Fibroblast of skin of back (primary cell): ENCODE measurements at regions not wholly inside any gene's neighbourhood (a gene's known extent, or its start where the extent isn't known, plus 50 kb on each side); places are given as distances from the start of the nearest gene placed in this dataset.

ENCODE experiments used
- DNase-seq: peaks from one replicate; pipeline ENCODE4 v3.0.0-alpha.2; 2013

DNA sequence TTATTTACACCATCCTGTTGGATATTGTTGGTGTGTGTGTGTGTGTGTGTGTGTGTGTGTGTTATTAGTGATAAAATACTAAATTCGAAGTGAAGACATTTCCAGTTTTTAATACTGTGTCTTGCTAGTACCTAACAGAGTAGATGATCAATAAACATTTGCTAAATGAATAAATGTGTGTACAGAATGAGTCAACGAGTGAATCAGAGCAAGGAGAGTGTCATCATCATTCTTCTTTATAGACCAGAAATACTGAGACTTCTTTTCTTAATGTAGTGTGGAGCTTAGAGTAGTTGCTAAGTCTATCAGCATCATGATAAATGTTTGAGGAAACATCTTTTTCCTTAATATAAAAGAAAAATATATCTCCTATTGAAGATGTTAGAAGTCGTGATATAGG is 169.7 kb upstream of the SATB2 start:
- DNase-seq, result no peak

DNA sequence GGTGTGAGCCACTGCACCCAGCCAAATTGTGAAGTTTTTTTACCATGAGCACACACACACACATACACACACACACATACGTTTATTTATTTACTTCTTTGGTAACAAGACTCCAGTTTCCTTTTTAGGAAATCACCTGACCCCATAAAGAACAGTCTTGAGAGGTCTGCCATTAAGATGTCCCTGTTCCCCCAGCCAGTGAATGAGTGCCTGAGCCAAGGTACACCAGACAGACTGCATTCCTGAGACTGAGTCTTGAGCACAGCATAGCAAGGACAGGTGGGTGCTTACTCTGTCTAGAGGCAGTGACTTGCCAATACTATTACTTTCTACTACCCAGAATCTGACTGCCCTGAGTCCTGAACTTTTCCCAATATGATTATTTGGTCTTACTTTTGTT is 167.2 kb upstream of the SATB2 start:
- DNase-seq, result no peak

- no peak for DNase-seq
These were observed 154.9 kb upstream of the SATB2 start for GRCh38 chr2:199612509-199613130.

GRCh38 chr2:199607914-199608313 is 150.2 kb upstream of the SATB2 start:
- DNase-seq, result no peak

GRCh38 chr2:199606193-199606780 is 148.5 kb upstream of the SATB2 start:
- DNase-seq, result no peak

DNA sequence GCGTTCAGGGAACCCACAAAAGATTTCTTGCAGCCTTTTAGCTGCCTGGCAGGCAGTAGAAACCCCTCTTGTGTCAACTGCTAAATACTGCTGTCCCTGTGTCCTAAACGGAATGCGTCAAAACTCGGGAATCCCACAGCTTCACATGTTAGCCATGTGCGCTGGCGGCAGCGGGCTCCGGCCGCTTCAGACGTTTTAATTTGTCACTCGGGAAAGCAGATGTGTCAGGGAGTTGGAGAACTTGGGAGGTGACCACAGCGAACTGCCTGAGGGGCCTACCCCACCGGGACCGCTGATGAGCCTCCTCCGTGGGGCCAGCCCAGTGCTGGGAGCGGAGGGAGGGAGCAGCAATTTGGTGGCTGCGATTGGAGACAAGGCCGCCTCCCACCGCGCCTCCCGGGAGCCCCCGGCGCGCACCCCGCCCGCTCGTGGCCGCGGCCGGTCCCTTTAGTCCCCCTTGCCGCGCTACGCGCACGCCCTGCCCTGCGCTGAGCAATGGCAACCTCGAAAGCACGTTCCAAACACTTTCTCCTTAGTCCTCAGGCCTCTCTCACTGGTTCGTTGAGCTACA is 146.1 kb upstream of the SATB2 start:
- peak; percentile 53 for DNase-seq

DNA sequence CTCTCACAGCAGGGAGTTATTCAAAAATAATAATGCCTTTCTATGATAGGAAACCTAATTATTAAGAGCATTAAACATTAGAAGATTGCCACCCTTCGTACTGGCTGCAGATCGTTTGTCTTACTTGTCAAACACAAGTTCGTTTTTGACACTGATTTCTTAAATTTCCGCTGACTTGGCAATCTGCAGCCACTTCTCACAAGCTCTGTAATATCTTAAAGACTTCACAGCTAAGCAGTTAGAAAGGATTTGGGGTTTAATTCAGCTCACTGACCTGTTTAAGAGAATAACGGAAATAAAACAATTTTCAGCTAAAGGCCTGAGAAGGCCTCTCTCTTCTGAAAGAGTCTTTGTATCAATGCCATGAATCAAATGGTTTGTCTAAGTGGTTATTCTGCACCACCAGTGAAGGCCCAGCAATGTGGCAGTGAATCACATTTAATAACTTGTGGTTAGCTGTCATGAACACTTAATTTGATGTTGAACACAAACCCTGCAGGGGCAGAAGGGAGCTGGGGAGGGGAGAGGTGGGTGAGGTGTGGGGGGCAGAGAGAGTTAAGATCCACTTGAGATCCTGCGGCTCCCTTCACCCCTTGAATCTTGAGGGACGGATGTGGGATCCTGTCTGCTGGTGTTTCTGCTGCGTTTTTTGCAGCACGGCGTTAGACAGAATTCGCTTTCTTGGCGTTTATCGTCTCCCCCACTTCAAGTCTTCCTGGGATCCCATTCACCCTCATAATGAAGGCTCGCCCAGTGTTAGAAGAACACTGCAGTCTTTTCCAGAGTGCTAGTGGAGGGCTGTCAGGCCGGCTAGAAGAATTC is 145.4 kb upstream of the SATB2 start:
- DNase-seq, result no peak

GRCh38 chr2:199602271-199602895 is 144.6 kb upstream of the SATB2 start:
- peak; percentile 26 for DNase-seq

GRCh38 chr2:199596549-199596948 is 138.8 kb upstream of the SATB2 start:
- DNase-seq, result peak; percentile 23

DNA sequence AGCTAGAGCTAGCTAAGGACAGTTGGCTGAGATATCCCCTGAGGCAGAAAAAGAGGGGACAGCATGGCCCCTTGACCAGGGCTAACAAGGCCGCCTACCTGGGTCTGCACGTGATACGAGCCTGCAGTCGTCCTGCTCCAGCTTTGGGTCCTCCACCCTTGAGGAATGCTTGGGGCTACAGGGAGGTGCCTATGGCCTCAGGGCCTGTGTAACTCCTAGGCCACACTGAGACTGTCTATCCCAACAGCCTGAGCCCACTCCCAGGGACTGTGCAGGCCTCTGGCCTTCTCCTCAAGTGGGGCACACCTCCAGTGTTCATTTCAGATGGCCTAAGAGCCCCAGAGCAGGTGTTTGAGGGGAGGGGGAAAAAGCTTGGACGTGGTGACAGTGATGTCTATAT is 136.7 kb upstream of the SATB2 start:
- DNase-seq, result no peak

DNA sequence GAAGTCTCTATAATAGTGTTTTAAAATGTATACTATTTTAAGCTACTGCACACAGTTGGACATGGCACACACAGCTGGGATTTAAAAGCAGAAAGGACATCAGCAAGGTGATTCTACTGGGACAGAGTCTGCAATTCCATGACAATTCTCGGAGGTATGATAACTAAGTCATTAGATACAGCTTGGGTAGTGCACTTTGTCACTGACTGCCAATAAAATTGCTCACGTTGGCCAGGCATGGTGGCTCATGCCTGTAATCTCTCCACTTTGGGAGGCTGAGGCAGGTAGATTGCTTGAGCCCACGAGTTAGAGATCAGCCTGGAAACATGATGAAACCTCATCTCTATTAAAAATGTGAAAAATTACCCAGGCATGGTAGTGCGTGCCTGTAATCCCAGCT is 134.1 kb upstream of the SATB2 start:
- DNase-seq, result no peak

- no peak for DNase-seq
These were observed 132.8 kb upstream of the SATB2 start for GRCh38 chr2:199590321-199591203.

GRCh38 chr2:199589306-199589705 is 131.6 kb upstream of the SATB2 start:
- no peak for DNase-seq

DNA sequence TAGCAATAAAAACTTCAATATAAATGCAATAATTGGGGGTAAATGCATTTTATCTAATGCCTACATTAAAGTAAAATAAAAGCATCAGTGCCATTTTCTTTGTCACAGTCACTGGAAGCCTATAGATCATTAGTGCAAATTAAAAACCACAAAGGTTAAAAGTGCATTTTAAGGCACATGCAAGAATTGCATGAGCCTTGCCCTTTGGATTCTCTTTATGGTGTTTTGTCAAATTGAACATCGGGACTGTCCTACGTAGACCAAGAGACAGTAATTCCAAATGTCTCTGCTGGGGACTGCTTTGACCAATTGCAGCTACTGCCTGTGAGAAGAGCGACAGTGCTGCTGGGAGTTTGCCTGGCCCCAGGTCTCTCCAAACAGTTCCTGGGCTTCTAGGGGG is 130.3 kb upstream of the SATB2 start:
- no peak for DNase-seq

DNA sequence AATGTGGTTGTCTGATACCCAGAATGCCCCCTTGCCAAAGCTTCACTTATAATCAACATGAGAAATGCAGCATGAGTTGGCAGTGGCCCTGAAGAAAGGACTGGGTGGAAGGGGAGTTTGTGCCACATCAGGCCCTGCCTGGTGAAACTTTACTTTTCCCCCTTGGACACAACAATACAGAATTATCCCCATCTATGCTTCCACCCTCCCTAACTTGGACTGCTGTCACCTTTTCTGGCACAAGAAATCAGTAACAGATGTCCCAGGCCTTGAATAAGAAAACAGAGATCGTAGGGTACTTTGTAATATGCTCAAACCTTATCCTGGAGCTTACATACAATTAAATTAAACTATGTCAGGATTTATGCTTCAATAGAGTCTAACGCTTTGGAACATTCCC is 128.9 kb upstream of the SATB2 start:
- no peak for DNase-seq

GRCh38 chr2:199583676-199584075 is 125.9 kb upstream of the SATB2 start:
- DNase-seq, result no peak

DNA sequence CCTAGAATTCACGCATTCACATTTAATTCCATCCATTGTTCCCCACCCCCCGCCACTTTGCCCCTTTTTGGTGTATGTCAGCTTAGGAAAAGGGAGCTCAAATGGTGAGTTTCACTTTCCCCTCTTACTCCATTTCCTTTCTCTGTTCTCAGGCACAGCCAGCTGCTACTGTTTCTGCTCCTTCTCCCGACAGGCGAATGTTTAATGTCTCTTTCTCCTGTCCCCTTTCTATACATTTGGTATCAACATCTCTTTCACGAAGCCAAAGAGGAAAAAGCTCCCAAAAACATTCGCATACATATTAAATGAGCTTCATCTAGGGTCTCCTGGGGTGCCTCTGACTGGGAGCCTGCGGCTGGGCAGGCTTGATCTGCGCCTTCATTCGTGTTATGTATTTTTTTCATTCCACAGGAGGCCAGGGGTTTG is 124.2 kb upstream of the SATB2 start:
- peak; percentile 24 for DNase-seq

GRCh38 chr2:199581408-199581807 is 123.7 kb upstream of the SATB2 start:
- no peak for DNase-seq

- DNase-seq, result no peak
These were observed 117.7 kb upstream of the SATB2 start for GRCh38 chr2:199575416-199575815.

DNA sequence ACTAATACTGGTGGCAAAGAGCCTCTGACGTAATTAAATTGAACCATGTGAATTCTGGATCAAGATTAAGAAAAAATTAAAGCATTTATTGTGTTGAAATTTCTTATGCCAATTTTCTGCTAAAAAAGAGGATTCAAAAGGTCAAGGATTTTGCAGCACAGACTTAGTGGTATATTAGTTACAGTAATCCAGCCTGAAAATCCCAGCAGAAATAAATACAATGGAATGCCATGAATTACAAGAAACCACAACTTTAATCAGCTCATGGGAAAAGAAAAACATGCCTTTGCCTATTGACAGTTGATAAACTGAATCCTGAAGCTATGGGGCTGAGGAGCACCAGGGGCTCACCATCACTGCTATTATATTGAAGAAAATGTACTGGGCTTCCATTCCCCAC is 114.8 kb upstream of the SATB2 start:
- DNase-seq, result peak; percentile 20

DNA sequence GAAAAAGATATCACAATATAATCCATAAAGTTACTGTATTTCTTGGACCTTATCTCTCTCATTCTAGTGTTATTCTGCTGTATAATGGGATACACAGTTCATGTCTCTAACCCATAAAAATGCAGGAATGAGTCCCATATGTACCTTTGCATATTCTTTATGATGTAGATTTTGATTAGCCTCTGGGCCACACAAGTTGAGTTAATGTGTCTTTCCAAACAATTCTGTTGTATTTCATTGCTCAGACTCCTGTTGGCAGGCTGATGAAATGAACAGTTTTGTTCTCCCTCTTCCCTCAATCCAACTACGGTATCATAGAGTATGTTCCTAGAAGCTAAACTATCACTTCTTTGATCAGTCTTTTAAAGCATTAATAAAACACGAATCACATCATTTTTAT is 113.2 kb upstream of the SATB2 start:
- no peak for DNase-seq

GRCh38 chr2:199569336-199569735 is 111.6 kb upstream of the SATB2 start:
- DNase-seq, result no peak
